DND-41 (cell line): ENCODE measurements at regions not wholly inside any gene's neighbourhood (a gene's known extent, or its start where the extent isn't known, plus 50 kb on each side); places are given as distances from the start of the nearest gene placed in this dataset.

Source experiments
- ATAC-seq: fragments of 200-7000 bp; cut with Tn5 transposase; 3 replicates; pipeline ENCODE4 v1.9.1; 2021; ENCODE audit warnings: low read depth; ENCODE audit not compliant: insufficient read depth
- DNase-seq: peaks from one replicate; pipeline ENCODE4 v3.0.0-alpha.2; 2020
- H2AFZ ChIP-seq: 2 replicates; pipeline ENCODE4 v1.6.0; 2012; ENCODE audit warnings: low read depth, low read length
- H3K27ac ChIP-seq: 2 replicates; pipeline ENCODE4 v1.5.1; 2012; ENCODE audit warnings: low read length, inconsistent platforms
- H3K27me3 ChIP-seq: fragments of 200-600 bp; sonication (generic); 2 replicates; pipeline ENCODE4 v1.6.0; 2012; ENCODE audit warnings: low read length, mild to moderate bottlenecking, inconsistent platforms; ENCODE audit not compliant: insufficient read depth, poor library complexity
- H3K36me3 ChIP-seq: 2 replicates; pipeline ENCODE4 v1.5.1; 2012; ENCODE audit warnings: low read length, inconsistent platforms; ENCODE audit not compliant: insufficient read depth
- H3K4me1 ChIP-seq: 2 replicates; pipeline ENCODE4 v1.5.1; 2012; ENCODE audit warnings: mild to moderate bottlenecking, low read length; ENCODE audit not compliant: insufficient read depth
- H3K4me2 ChIP-seq: 2 replicates; pipeline ENCODE4 v1.6.0; 2012; ENCODE audit warnings: mild to moderate bottlenecking, moderate library complexity, low read length, inconsistent platforms; ENCODE audit not compliant: insufficient read depth
- H3K4me3 ChIP-seq, 2 experiments: fragments of 200-600 bp in 1 of 2; shearing (Covaris generic) in 1 of 2; 2 replicates each; pipeline ENCODE4 v1.5.1; 2012 to 2016; ENCODE audit warnings: inconsistent platforms in 2 of 2, low read length in 2 of 2, mild to moderate bottlenecking in 2 of 2, low read depth in 1 of 2, moderate library complexity in 1 of 2
- H3K79me2 ChIP-seq: 2 replicates; pipeline ENCODE4 v1.6.0; 2012; ENCODE audit warnings: low read length, inconsistent platforms; ENCODE audit not compliant: insufficient read depth
- H3K9ac ChIP-seq: 2 replicates; pipeline ENCODE4 v1.6.0; 2012; ENCODE audit warnings: low read depth, mild to moderate bottlenecking, inconsistent platforms, low read length, moderate library complexity
- H3K9me3 ChIP-seq: 2 replicates; pipeline ENCODE4 v1.5.1; 2012; ENCODE audit warnings: low read length, moderate library complexity, mild to moderate bottlenecking, inconsistent platforms; ENCODE audit not compliant: insufficient read depth, severe bottlenecking
- H4K20me1 ChIP-seq: 2 replicates; pipeline ENCODE4 v1.6.0; 2012; ENCODE audit warnings: low read length; ENCODE audit not compliant: insufficient read depth
- EZH2 ChIP-seq: IDR thresholded peaks from 3 replicates; pipeline ENCODE4 v1.6.1; 2012; ENCODE audit warnings: borderline replicate concordance, low read depth, mild to moderate bottlenecking, moderate library complexity, low read length, inconsistent platforms; ENCODE audit not compliant: severe bottlenecking
- TF ChIP-seq, protein P1 (sequence below): IDR thresholded peaks from 2 replicates; pipeline ENCODE4 v1.5.1; 2012; ENCODE audit warnings: borderline replicate concordance, low read length, moderate library complexity, mild to moderate bottlenecking; ENCODE audit not compliant: poor library complexity, severe bottlenecking; ENCODE audit errors: extremely low read depth

DNA sequence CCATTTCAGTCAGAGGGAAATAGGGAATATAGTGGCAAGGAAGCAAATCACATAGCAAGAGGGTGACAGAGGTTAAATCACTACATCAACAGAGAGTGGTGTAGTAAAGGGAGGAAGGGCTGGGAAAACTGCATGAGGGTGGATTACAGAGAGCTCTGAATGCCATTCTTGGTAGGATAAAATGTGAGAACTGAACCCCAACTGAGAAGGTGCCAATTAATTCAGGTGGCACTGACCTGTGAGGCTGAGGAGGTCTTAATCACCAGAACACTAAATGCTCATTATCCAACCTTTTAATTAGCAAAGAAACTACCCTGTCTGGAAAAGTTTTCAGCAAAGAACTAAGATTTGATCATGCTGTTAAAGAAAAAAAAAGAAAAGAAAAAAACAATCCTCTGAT, 202.7 kb downstream of the LRRN1 start:
- H3K27ac ChIP-seq = no peak overlapping the region
- no peaks in the 10 kb centered on the region for H4K20me1 ChIP-seq
- H3K4me2 ChIP-seq = no peak overlapping the region
- no peaks in the 10 kb centered on the region for H3K27me3 ChIP-seq
- no peak overlapping the region for H3K4me3 ChIP-seq
- no peak overlapping the region for H2AFZ ChIP-seq
- ATAC-seq (no peak), DNase-seq (no peak)
- TF ChIP-seq, protein P1, sequence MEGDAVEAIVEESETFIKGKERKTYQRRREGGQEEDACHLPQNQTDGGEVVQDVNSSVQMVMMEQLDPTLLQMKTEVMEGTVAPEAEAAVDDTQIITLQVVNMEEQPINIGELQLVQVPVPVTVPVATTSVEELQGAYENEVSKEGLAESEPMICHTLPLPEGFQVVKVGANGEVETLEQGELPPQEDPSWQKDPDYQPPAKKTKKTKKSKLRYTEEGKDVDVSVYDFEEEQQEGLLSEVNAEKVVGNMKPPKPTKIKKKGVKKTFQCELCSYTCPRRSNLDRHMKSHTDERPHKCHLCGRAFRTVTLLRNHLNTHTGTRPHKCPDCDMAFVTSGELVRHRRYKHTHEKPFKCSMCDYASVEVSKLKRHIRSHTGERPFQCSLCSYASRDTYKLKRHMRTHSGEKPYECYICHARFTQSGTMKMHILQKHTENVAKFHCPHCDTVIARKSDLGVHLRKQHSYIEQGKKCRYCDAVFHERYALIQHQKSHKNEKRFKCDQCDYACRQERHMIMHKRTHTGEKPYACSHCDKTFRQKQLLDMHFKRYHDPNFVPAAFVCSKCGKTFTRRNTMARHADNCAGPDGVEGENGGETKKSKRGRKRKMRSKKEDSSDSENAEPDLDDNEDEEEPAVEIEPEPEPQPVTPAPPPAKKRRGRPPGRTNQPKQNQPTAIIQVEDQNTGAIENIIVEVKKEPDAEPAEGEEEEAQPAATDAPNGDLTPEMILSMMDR = no peak
- TF ChIP-seq EZH2 = no peak
- no peaks in the 10 kb centered on the region for H3K4me1 ChIP-seq
- H3K36me3 ChIP-seq = no peaks in the 10 kb centered on the region
- H3K9ac ChIP-seq = no peak overlapping the region
- H3K9me3 ChIP-seq = no peaks in the 10 kb centered on the region
- no peaks in the 10 kb centered on the region for H3K79me2 ChIP-seq

DNA sequence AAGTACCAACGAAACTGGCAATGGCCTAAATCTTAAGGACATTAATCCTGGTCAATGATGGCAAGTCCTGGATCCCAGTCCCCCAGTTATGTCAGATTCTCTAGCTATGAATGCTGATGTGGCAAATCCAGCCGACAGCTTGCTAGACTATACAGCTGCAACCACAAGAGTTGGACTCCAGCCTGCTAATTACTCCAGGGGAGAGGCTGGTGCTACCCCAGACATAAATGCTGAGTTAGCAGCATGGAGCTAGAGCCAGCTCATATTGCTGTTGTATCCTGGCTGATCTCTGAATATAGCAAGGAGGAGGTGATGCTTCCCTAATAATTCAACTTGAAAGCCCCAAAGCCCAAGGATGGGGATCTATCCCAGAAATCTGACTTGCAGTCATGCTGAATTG, 207.1 kb downstream of the LRRN1 start:
- no peak for ATAC-seq
- no peak overlapping the region for H2AFZ ChIP-seq
- H3K4me2 ChIP-seq = no peak overlapping the region
- H3K9ac ChIP-seq = no peak overlapping the region
- no peak for DNase-seq
- no peaks in the 10 kb centered on the region for H3K4me1 ChIP-seq
- H4K20me1 ChIP-seq = no peaks in the 10 kb centered on the region
- H3K36me3 ChIP-seq = no peaks in the 10 kb centered on the region
- no peak for TF ChIP-seq EZH2
- TF ChIP-seq, protein P1 = no peak
- H3K79me2 ChIP-seq = no peaks in the 10 kb centered on the region
- no peak overlapping the region for H3K4me3 ChIP-seq
- no peaks in the 10 kb centered on the region for H3K27me3 ChIP-seq
- H3K9me3 ChIP-seq = no peaks in the 10 kb centered on the region
- no peak overlapping the region for H3K27ac ChIP-seq

DNA sequence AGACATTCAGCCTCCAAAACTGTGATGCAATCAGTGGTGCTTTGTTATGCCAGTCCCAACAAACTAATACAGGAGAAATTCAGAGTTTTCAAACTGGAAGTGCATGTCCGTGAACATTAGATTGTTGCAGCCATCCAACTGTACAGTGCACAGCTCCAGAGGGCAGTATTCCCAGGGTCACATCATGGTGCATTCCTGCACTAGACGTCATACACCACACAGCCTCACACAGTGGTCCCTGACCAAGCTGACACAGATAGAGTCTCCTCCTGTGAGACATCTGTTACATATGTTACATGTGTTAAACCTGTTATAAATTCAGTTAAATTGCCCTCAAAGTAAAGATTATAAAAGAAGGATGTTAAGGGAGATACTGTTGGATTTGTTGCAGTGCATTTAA, 209.0 kb downstream of the LRRN1 start:
- H3K27ac ChIP-seq = no peak overlapping the region
- H4K20me1 ChIP-seq = no peaks in the 10 kb centered on the region
- H3K79me2 ChIP-seq = no peaks in the 10 kb centered on the region
- H3K4me2 ChIP-seq = no peak overlapping the region
- no peaks in the 10 kb centered on the region for H3K36me3 ChIP-seq
- H3K4me1 ChIP-seq = no peaks in the 10 kb centered on the region
- DNase-seq (no peak), ATAC-seq (no peak)
- no peak overlapping the region for H2AFZ ChIP-seq
- no peaks in the 10 kb centered on the region for H3K27me3 ChIP-seq
- TF ChIP-seq EZH2 = no peak
- TF ChIP-seq, protein P1 = no peak
- H3K4me3 ChIP-seq = no peak overlapping the region
- no peak overlapping the region for H3K9ac ChIP-seq
- no peaks in the 10 kb centered on the region for H3K9me3 ChIP-seq

DNA sequence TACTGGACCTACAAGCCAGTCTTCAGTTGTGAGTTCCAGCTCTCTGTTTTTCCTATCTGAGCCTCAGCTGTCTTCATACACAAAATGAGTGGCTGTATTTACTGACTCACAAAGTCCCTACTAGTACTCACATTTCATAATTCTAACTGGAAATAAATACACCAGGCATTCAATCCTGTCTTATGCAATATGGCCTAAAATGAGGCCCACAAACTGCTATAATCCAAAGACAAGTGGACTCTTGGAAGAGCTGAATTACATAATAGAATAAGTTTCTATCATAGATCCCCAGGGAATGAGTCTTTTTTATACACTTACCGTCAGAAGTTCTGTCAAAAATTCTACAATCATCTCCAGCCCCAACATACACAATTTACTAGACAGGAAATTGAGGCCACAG, 211.9 kb downstream of the LRRN1 start:
- no peaks in the 10 kb centered on the region for H3K36me3 ChIP-seq
- H3K4me1 ChIP-seq = no peaks in the 10 kb centered on the region
- no peak for DNase-seq
- H3K4me3 ChIP-seq = no peak overlapping the region
- no peaks in the 10 kb centered on the region for H3K9me3 ChIP-seq
- no peak overlapping the region for H2AFZ ChIP-seq
- no peak overlapping the region for H3K27ac ChIP-seq
- H3K79me2 ChIP-seq = no peaks in the 10 kb centered on the region
- no peak overlapping the region for H3K4me2 ChIP-seq
- TF ChIP-seq EZH2 = no peak
- TF ChIP-seq, protein P1 = no peak
- H3K27me3 ChIP-seq = no peaks in the 10 kb centered on the region
- H3K9ac ChIP-seq = no peak overlapping the region
- no peaks in the 10 kb centered on the region for H4K20me1 ChIP-seq
- no peak for ATAC-seq
